Stimulated activated CD8-positive, alpha-beta memory T cell treated with anti-CD3 and anti-CD28 coated beads, Interleukin-12 subunit alpha, Interleukin-12 subunit beta, amount 100 ng/mL, for 1 hour (primary cell): ENCODE measurements at regions not wholly inside any gene's neighbourhood (a gene's known extent, or its start where the extent isn't known, plus 50 kb on each side); places are given as distances from the start of the nearest gene placed in this dataset.
A peak's percentile ranks its signal among the peaks of the same experiment; 100 is the strongest.
"Not testable (repeated sequence)": the region's sequence is repeated elsewhere in the genome, so short reads cannot be mapped to it uniquely, and the experiment has no call there.

Experiments
- DNase-seq: peaks from one replicate; pipeline ENCODE4 v3.0.0-alpha.2; 2020; ENCODE audit warnings: low read depth

DNA sequence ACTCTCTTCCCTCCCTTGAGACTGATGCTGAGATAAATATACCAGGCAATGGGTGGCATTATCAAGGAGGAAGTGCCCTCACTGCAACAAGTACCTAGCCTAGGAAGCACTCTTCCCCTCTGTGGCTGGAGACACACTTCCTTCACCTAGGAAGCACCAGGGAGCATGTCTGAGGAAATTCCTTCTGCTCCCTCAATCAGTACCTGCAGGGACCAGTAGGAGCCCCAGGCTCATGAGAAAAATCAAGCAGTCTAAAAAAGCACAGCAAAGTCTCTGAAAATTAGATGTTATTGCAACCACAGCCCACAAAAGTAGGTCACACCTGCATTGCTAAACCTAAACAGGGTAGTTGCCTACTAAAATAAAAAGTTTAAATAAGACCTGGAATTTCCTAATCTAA lies 78.2 kb upstream of the TRPM1 start:
- no peak for DNase-seq

DNA sequence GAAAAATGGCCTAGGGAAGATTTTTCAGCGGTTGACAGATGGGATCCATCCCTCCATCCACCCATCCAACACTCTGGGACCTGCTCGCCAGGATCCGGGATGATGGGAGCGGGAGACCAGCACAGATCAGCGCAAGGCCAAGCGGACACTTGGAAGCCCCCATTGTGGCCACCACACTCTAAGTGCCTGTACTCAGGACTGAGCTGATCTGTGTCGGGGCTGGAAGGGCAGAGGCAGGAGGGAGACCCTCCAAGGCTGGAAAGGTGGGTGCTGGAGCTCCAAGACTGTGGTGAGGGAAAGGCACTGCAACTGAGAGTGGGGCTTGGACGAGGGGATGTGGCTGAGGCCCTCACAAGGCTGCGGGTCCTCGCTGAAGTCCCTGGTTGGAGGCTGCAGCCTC lies 91.8 kb upstream of the TRPM1 start:
- no peak for DNase-seq

DNA sequence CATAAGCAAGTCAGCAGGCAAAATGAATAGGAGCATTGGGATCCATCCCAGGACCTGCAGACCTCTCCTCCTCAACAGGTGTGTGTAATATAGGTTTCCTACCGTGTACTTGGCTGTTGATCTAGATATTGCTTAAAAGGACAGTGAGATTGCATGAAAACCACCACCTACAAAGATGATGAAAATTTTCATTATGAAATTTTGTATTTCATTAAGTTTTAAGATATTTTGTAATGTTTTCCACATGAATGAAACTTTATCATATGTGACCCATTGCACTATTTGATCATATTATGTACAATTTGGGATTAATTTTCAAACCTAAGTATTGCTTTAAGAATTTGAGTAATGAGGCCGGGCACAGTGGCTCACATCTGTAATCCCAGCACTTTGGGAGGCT lies 94.3 kb upstream of the TRPM1 start:
- DNase-seq: no peak

DNA sequence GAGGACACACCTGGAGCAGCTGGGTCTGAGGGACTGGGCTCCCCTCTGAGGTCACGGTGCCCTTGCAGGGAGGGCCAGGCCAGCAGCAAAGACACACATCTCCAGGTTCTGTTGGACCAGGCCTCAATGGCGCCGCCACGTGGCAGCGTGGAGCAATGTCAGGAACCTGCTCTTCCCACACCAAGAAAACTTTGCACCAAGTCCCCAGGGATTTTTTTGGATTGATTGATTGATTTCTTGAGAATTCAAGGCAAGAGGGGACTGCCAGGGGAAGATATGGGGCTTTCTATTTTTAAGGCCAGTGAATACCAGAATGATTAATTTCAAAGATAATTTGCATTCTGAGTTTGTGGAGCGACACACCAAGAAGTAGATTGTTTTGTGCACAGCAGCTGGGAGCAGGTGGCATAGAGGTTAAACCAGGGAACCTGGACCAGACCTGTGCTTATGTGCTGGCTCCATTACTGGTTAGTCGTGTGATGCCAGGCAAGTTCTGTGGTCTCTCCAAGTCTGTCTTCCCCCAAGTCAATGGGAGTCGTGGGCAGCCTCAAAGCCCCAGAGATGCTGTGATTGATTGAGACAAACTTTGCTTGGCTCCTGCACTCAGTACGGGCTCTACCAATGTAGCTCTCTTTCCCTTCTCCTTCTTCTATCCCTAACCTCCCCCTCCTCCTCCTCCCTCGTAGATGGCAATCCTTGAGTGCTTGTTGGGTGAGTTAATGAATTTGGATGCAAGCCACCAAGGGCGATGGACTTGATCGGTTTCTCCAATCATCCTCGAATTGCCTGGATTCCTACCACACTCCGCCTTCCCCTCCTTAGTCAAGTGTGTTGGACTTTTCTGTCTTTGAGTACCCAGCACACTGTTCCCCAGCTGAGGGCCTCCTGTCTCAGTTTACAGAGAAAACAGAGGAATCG lies 96.2 kb upstream of the TRPM1 start:
- no peak for DNase-seq

DNA sequence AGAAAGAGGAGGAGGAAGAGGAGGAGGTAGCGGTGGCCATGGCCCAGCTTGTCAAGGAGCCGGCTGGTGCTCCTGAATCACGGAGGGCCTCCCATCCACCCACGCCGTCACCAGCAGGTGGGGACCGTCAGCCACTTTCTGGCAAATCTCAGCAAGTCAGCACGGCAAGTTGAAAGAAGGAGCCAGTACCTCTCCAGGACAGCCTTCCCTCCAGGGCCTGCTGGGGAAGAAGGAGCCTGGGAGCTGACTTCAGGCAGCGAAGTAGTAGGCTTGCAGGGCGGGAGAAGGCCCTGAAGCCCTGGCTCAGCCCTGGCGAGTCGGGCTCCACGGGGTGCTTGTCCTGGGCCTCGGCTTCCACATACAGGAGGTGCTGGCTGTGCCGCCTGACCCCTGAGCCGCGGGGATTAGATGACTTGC lies 99.2 kb upstream of the TRPM1 start:
- DNase-seq: peak; percentile 48

DNA sequence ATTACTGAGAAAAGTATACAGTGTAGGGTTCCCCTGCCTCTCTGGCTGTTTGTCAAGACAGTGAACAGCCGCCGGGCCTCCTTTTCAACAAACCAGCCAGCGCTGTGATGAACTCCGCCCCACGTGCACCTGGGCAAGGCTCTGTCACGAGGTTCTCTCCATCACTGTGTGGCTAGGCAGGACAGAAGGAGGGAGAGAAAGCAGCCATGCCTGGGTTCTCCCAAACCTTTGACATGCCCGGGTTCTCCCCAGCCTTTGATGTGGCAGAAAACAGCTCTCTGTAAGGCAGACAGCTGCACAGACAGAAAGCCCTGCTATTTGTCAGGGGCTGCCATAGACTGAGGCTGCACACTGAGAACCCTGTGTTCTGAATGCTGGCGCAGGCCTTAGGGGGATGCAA lies 101.4 kb upstream of the TRPM1 start:
- no peak for DNase-seq

DNA sequence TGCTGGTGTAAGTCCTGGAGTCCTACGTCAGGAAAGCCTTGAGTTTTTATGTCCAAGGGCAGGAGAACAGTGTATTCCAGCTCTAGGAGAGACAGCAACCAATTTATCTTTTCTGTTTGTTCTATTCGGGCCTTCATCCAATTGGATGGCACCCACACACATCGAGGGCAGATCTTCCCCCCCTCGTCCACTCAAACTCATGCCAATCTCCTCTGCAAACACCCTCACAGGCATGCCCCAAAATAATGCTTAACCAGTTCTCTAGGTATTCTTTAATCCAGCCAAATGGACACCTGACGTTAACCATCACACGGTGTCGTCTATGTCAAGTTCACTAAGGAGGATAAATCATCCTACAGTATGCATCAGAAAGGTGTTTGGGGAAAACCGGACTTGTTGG lies 102.5 kb upstream of the TRPM1 start:
- no peak for DNase-seq

DNA sequence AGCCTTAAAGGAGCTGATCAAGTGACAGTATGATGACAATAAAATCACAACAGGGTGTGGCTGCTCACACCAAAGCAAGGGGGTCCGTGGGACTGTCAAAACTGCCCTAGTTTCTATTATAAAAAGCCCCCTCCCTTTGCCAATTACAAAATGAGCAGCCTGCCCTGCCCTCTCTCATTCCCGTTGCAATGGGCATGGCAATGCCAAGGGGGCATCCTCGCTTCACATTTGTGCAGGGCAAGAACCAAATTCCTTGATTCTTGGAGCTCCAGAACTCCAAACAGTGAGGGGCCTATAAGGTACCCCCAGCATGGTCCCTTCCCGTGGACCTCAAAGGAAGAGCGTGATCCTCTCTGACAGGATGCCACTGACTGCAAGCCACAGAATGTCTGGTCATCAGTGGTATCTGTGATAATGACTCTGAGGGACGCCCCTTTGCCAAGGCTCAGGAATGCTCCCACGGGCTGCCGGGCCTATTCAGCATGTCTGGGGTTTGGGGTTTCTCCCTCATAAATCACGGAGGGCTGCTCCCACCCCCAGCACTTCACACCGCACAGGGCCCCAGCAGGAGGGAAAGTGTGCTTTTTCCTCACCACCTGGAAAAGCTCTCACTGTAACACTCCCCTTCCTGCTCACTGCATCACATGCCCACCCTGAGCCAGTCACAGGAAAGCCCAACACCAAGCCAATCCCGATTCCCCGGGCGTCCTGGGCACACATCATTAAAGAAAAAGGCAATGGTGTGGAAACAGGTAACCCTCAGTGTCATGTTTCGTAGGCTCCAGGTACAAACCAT lies 105.1 kb upstream of the TRPM1 start:
- no peak for DNase-seq

DNA sequence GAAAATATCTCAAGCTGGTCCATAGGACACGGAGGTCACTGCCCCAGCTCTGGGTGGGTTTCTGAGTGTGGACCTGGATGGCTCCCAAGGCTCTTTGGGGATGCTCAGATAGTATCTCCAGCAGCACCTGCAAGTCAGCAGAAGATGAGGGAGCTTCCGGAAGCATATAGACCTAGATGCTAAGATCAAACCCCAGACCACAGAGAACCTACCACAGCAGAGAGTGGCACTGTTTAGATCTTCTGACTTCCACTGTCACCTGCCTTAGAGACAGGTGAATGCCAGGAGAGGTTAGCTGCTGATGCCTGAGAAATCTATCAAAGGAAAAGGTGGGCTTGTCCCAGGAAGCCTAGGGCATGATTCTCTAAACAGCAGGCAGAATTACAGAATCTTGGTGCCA lies 105.7 kb upstream of the TRPM1 start:
- DNase-seq: no peak

DNA sequence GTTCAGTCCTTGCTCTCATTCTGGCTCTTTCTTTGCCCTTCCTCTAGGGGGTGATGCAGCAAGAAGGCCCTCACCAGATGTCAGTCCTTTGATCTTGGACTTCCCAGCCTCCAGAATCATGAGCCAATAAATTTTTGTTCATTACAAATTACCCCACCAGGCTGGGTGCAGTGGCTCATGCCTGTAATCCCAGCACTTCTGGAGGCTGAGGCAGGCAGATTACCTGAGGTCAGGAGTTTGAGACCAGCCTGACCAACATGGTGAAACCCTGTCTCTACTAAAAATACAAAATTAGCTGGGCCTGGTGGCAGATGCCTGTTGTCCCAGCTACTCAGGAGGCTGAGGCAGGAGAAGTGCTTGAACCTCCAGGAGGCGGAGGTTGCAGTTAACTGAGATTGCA lies 106.3 kb upstream of the TRPM1 start:
- not testable (repeated sequence) for DNase-seq

DNA sequence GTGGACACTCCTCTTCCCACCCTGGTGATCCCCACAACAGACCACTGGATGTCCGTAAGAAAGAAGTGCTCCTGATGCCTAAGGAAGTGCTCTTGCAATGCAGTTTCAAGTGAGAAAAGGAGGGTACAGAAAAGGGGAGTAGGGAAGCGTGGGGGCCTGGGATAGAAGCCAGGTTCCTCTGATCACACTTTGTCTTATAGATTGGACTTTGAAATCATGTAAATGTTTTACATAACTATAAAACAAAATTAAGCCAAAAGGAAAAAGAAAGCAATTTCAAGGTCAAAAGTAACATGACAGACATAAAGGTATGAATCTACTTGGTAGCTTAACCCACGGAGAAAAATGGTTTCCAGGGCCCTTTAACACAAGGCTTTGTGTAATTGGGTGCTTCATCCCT lies 107.3 kb upstream of the TRPM1 start:
- DNase-seq: no peak

DNA sequence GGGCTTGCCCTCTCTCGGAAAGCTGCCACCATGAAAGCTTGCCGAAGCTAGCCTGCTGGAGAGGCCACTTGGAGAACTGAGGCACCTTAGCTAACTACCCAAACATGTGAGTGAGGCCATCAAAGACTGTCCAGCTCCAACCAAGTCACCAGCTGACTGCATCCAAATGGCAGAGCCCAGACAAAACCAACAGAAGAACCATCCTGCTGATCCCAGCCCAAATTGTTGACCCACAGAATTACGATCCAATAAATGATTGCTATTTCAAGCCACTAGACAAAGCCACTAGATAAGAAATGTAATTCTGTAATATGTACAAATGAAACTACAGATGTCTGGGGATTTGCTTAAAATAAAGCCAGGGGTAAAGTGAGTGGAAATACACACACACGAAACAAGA lies 109.8 kb upstream of the TRPM1 start:
- DNase-seq: no peak

DNA sequence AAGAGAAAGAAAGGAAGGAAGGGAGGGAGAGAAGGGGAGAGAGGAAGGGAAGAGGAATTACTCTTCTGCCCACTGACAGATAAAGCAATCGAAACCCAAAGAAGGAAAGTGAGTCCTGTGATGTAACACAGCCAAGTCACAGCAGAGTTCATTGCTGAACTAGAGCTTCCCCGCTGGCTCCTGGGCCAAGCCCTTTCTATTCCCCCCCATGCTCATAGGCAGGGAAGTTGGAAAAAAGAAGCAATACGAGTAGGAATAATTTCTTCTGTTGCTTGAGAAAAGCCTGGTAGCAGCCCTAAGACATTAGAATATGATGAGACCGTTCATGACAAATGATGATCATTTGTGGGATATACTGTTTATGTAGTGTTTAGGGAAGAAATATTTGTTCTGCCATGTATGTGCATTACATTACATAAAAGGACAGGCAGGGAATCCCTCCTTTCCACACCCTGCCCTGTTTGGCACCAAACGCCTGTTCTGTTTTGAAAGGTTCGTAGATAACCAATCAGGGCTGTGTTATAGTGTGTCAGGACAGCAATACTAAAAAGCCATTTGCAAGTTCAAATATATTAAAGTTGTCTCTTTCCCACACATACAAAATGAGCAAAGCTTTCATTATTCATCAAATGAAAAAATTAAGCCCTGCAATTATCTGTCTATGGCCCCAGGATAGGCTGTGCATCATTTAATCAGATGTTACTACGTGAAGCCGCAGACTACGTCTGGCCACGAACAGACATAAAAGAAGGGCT lies 111.0 kb upstream of the TRPM1 start:
- no peak for DNase-seq

DNA sequence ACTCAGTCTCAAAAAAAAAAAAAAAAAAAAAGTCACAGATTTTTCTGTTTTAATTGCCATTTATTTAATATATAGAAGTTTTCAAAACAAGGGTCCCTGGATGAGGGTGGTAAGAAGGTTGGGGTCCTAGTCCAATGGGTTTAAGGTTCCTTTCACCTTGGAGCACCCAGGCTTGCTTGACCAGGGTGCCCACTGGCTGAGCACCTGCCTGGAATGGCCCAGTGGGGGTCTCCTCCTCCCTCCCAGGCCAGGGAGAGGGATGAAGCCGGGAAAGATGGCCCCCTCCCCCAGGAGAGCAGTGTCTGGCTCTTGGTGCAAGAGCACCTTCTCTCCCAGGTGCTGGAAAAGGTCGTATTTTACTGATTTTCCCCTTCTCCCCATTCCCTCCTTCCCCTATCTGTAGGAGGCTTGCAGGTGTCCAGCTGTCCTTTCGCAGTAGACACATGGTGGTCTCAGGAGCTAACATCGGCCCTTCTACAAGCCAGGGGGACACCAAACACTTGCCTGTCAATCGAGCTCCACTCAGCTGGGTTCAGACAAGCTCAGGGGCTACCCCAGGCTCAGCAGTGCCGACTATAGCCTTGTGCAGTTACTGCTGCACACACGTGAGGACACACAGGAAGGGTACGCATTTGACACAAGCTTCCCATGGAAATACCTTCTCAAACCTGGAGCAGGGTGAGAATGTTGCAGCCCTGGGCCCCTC lies 112.3 kb upstream of the KLF13 start:
- DNase-seq: no peak

DNA sequence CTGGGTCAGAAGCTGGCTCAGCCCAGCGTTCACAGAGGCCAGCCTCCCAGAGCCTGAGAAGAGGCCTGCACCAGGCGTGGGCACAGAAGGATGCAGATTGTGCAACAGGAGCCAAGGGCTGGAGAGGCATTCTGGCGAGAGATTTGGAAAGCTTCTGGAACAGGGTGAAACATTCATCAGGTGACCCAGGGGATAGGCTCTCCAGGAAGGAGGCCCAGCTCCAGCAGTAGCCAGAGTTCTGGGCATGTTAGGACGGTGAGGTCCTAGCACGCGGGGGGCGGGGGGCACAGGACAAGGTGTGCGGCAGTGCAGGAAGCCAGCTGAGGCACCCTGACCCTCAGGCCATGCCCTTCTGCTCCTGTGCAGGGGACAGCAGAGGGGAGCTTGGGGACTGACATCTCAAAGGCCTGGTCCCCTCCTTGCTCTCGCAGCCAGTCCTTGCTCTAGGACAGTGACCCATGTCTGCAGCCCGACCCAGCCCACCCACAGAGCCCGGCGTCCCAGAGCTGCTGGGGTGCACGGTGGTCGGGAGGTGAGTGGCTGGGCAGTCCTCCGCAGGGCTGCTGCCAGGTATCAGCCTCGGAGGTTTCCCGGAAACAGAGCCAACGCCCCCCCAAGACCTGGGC lies 111.7 kb upstream of the KLF13 start:
- DNase-seq: no peak

DNA sequence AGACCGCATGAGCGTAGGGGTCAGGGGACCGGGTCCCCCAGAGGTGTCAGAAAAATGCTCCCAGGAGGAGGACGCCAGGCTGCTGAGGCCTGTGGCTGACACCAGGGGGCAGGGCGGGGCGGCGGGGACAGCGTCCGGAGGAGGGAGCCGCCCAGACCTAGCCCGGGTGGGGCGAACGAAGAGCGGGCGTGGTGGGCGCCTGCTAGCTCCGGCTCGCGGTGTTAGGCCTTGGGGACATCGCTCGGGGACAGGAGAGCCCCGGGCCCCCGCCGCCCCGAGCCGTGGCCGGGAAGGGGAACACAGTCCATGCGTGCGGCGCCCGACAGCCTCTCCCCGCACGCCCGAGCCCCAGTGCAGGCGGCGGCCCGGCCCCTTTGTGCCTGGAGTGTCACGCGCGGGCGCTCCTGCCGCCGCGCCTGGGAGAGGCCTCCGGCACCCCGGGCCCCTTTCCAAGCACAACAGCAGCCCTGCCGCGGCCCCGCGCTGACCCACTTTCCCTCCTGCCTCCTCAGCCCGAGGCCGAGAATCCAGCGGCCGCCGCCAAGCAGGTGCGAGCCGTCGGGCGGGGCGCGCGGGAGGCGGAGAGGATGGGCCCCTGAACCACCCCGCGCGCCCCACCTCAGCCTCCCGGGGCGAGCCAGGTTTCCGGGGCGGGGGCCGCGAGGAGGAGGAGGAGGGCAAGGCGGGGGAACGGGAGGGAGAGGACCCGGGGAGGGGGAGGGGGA lies 111.0 kb upstream of the KLF13 start:
- DNase-seq: peak; percentile 70

DNA sequence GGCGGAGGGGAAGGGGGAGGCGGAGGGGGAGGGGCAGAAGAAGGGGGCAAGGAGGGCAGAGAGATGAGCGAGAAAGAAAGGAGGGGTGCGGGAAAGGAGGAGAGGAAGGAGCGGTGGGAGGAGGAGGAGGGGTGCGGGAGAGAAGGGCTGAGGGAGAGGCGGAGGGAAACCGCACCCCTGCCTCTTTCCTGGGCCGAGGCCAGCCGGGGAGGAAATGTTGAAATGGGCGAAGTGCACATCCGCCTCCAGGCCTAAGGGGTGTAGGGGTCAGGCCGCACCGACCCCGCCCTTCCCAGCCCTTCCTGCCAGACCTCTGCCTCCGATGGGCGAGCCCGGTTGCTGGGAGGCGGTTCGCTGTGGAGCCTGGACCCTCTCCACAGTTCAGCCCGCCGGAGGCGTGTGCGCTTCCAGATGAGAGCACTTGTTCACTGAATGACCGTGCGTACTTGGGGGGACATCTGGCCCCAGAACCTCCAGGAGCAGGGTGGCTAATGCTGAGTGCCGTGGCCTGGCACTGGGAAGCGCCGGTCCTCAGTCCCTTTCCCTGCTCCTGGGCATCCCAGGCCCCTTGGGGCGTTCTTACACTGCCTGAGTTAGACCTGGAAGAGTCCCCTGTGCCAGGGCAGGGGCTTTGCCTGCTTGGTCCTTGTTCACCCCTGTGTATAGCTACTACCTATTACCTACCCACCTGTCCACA lies 110.3 kb upstream of the KLF13 start:
- DNase-seq: no peak

DNA sequence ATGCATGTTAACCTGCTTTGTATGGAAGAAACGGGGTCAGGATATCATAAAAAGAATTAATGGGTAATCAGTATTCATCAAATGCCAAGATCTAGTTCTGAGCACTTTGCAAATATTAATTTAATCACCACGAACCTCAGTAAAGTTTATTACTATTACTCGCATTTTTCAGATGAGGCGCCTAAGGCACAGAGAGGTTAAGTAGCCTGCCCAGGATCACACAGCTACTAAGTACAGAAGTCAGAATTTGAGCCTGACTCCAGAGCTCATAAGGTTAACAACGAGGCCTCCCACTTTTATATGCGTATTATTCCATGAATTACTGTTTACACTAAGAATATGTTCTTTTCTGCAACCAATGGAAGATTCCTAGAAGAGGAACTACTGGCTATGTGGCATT lies 109.6 kb upstream of the KLF13 start:
- DNase-seq: no peak

DNA sequence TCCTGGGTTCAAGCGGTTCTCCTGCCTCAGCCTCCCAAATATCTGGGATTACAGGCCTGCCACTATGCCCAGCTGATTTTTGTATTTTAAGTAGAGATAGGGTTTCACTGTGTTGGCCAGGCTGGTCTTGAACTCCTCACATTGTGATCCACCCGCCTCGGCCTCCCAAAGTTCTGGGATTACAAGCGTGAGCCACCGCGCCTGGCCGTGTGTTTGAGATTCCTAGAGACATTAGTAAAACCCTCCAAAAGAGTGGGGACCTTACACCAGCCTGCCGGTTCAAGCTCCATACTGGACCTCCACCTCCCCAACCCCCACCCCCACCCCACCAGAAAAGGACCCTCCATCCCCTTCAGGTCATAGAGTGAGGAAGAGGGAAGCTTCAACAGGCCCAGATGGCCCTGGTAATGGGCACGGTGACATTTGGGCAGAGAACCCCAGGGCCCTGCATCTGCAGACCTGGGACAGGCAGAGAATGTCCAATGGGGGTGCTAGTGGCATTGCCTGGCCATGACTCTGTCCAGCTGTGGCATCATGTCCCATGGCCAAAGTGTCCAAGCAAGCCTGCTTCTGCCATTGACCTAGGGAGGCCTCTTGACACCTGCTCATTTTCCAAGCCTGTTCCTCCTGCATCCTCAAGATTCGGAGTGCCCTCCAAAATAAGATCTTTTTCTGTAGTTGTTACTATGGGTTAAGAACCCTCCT lies 108.9 kb upstream of the KLF13 start:
- DNase-seq: no peak

DNA sequence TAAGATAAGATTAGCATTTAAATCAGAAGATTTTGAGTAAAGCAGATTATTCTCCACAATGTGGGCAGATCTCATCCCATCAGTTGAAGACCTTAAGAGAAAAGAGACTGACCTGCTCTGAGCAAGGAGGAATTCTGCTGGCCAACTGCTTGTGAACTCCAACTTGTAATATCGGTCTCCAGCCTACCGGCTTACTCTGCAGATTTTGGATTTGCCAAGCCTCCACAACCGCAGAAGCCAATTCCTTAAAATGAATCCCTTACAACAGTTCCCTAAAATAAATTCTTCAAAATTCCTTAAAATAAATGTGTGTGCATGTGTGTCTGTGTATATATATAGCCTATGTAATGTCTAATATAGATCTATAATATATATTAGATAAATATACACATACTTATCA lies 107.4 kb upstream of the KLF13 start:
- DNase-seq: no peak
